Liver (tissue), 3 donors: ENCODE measurements at regions not wholly inside any gene's neighbourhood (a gene's known extent, or its start where the extent isn't known, plus 50 kb on each side); places are given as distances from the start of the nearest gene placed in this dataset.

Experiments used
- ATF3 ChIP-seq: IDR thresholded peaks from 2 replicates; pipeline ENCODE4 v1.6.1; 2016; ENCODE audit warnings: antibody characterized with exemption
- CTCF ChIP-seq: fragments of 150-350 bp; IDR thresholded peaks from 2 replicates; pipeline ENCODE4 v1.5.1; 2017; ENCODE audit warnings: improper control_type of control experiment, low read depth, low read length; ENCODE audit not compliant: missing input control
- EGR1 ChIP-seq, 2 donors: IDR thresholded peaks; 2 replicates each; pipeline ENCODE4 v1.6.1; 2016 to 2018; ENCODE audit warnings: antibody characterized with exemption in 2 of 2, low read depth in 2 of 2
- FOXA1 ChIP-seq: IDR thresholded peaks from 2 replicates; pipeline ENCODE4 v1.6.1; 2016; ENCODE audit warnings: antibody characterized with exemption
- GABPA ChIP-seq, 2 donors: IDR thresholded peaks in 1 of 2; conservative IDR thresholded peaks in 1 of 2; 2 replicates each; pipeline ENCODE4 v1.6.1; 2016; ENCODE audit warnings: antibody characterized with exemption in 2 of 2, mild to moderate bottlenecking in 1 of 2, moderate library complexity in 1 of 2
- JUND ChIP-seq, 2 donors: IDR thresholded peaks; 2 replicates each; pipeline ENCODE4 v1.6.1; 2016; ENCODE audit warnings: antibody characterized with exemption in 2 of 2
- MAX ChIP-seq: IDR thresholded peaks from 2 replicates; pipeline ENCODE4 v1.6.1; 2016; ENCODE audit warnings: antibody characterized with exemption
- NR2F2 ChIP-seq: IDR thresholded peaks from 2 replicates; pipeline ENCODE4 v1.6.1; 2016; ENCODE audit warnings: antibody characterized with exemption
- RAD21 ChIP-seq, 2 donors: IDR thresholded peaks; 2 replicates each; pipeline ENCODE4 v1.6.1; 2016; ENCODE audit warnings: antibody characterized with exemption in 2 of 2, mild to moderate bottlenecking in 2 of 2
- REST ChIP-seq: IDR thresholded peaks from 2 replicates; pipeline ENCODE4 v1.6.1; 2016; ENCODE audit warnings: antibody characterized with exemption, mild to moderate bottlenecking
- SP1 ChIP-seq: IDR thresholded peaks from 2 replicates; pipeline ENCODE4 v1.6.1; 2018; ENCODE audit warnings: antibody characterized with exemption, mild to moderate bottlenecking
- TAF1 ChIP-seq: conservative IDR thresholded peaks from 2 replicates; pipeline ENCODE4 v1.6.1; 2016; ENCODE audit warnings: antibody characterized with exemption, mild to moderate bottlenecking
- YY1 ChIP-seq: IDR thresholded peaks from 2 replicates; pipeline ENCODE4 v1.6.1; 2016; ENCODE audit warnings: antibody characterized with exemption, mild to moderate bottlenecking
- ZBTB33 ChIP-seq: IDR thresholded peaks from 2 replicates; pipeline ENCODE4 v1.6.1; 2016; ENCODE audit warnings: antibody characterized with exemption
- donor health status: healthy.
- donor health status: healthy.

GRCh38 chr15:31164573-31164912 is 63.0 kb upstream of the TRPM1 start:
- TF ChIP-seq MAX (no peak), CTCF (no peak), RAD21 (IDR thresholded peaks at IDR 0.05) (no peak), FOXA1 (no peak), TAF1 (no peak), NR2F2 (no peak), EGR1 (IDR thresholded peaks at IDR 0.05; ENCODE audit: low read depth in 2 of 2) (no peak), ATF3 (no peak), REST (no peak), GABPA (IDR thresholded peaks at IDR 0.05 in 1 of 2, conservative IDR thresholded peaks at IDR 0.05 in 1 of 2) (no peak), YY1 (no peak), JUND (IDR thresholded peaks at IDR 0.05) (no peak), ZBTB33 (no peak), SP1 (no peak)
